ENCODE measurements at regions not wholly inside any gene's neighbourhood (a gene's known extent, or its start where the extent isn't known, plus 50 kb on each side); places are given as distances from the start of the nearest gene placed in this dataset.

GRCh38 chr19:5247957-5248705, 92.5 kb downstream of the PTPRS start:
- no peaks in the 10 kb centered on the region for H3K27me3 ChIP-seq (ENCODE audit: control insufficient read depth in 3 of 3, insufficient read depth in 3 of 3, low read depth in 1 of 3, low read length in 3 of 3)
- no peak overlapping the region for H2AK5ac ChIP-seq (ENCODE audit: low read depth, low read length)
- no peak overlapping the region for H3K9ac ChIP-seq (ENCODE audit: low read depth, low read length, poor library complexity)
- peaks cover 13% of the 10 kb centered on the region for H3K79me1 ChIP-seq (ENCODE audit: low read depth, low read length)
- no peak overlapping the region for H2BK5ac ChIP-seq (ENCODE audit: low read length)
- H2AFZ ChIP-seq (ENCODE audit: low read length): no peak overlapping the region
- peaks cover 4 to 8% of the 10 kb centered on the region in 2 donors for H3K9me3 ChIP-seq (replicated peaks in 1 of 2; ENCODE audit: control insufficient read depth in 2 of 2, insufficient read depth in 1 of 2, low read depth in 1 of 2, low read length in 2 of 2)
- H3K14ac ChIP-seq (ENCODE audit: low read length): no peak overlapping the region
- no peak overlapping the region for H3K4me3 ChIP-seq (ENCODE audit: low read length in 2 of 2)
- H3K4me2 ChIP-seq (ENCODE audit: insufficient read depth, low read length, poor library complexity, severe bottlenecking): no peak overlapping the region
- DNase-seq (ENCODE audit: low spot score): no peak
- H3K18ac ChIP-seq (ENCODE audit: low read length): no peak overlapping the region
- WGBS, 2 donors (ENCODE audit: extremely low coverage in 2 of 2, insufficient read length in 2 of 2, insufficient replicate concordance in 1 of 2): no CpG with 5 or more reads among the region's 25 CpGs
- no peak overlapping the region for H4K8ac ChIP-seq (ENCODE audit: low read depth, low read length)
- H3K23ac ChIP-seq (ENCODE audit: low read depth, low read length, poor library complexity): no peak overlapping the region
- peaks cover 31 to 71% of the 10 kb centered on the region in 2 donors for H3K36me3 ChIP-seq (replicated peaks in 1 of 2; ENCODE audit: control insufficient read depth in 2 of 2, insufficient read depth in 2 of 2, low read length in 2 of 2)
- no peak overlapping the region for H4K91ac ChIP-seq (ENCODE audit: low read depth, low read length, poor library complexity)
- no peak overlapping the region for H3K4ac ChIP-seq (ENCODE audit: low read length)
- no peak overlapping the region for H2BK120ac ChIP-seq (ENCODE audit: low read depth, low read length)
- H3K27ac ChIP-seq (replicated peaks; ENCODE audit: low read length): no peak overlapping the region
- peaks cover 5 to 19% of the 10 kb centered on the region in 2 donors for H3K4me1 ChIP-seq (ENCODE audit: control insufficient read depth in 2 of 2, insufficient read depth in 1 of 2, low read depth in 1 of 2, low read length in 2 of 2)
- H2BK12ac ChIP-seq (ENCODE audit: low read length): no peak overlapping the region
- H2BK15ac ChIP-seq (ENCODE audit: low read length): no peak overlapping the region

- Histone ChIP-seq H3K4me3 (ENCODE audit: low read length in 2 of 2) (no peak overlapping the region), H3K79me1 (ENCODE audit: low read depth, low read length) (peaks cover 10% of the 10 kb centered on the region), H2BK5ac (ENCODE audit: low read length) (no peak overlapping the region), H3K36me3 (replicated peaks in 1 of 2; ENCODE audit: control insufficient read depth in 2 of 2, insufficient read depth in 2 of 2, low read length in 2 of 2) (peaks cover 40 to 74% of the 10 kb centered on the region in 2 donors), H3K4me1 (ENCODE audit: control insufficient read depth in 2 of 2, insufficient read depth in 1 of 2, low read depth in 1 of 2, low read length in 2 of 2) (peaks cover 4 to 19% of the 10 kb centered on the region in 2 donors), H3K23ac (ENCODE audit: low read depth, low read length, poor library complexity) (no peak overlapping the region), H3K4ac (ENCODE audit: low read length) (no peak overlapping the region), H3K9ac (ENCODE audit: low read depth, low read length, poor library complexity) (no peak overlapping the region), H2AFZ (ENCODE audit: low read length) (no peak overlapping the region), H3K14ac (ENCODE audit: low read length) (no peak overlapping the region), H3K9me3 (replicated peaks in 1 of 2; ENCODE audit: control insufficient read depth in 2 of 2, insufficient read depth in 1 of 2, low read depth in 1 of 2, low read length in 2 of 2) (peaks cover 4 to 8% of the 10 kb centered on the region in 2 donors), H4K8ac (ENCODE audit: low read depth, low read length) (no peak overlapping the region), H2AK5ac (ENCODE audit: low read depth, low read length) (no peak overlapping the region), H2BK15ac (ENCODE audit: low read length) (no peak overlapping the region), H3K4me2 (ENCODE audit: insufficient read depth, low read length, poor library complexity, severe bottlenecking) (no peak overlapping the region), H3K27me3 (ENCODE audit: control insufficient read depth in 3 of 3, insufficient read depth in 3 of 3, low read depth in 1 of 3, low read length in 3 of 3) (no peaks in the 10 kb centered on the region), H4K91ac (ENCODE audit: low read depth, low read length, poor library complexity) (no peak overlapping the region), H3K27ac (replicated peaks; ENCODE audit: low read length) (no peak overlapping the region), H2BK12ac (ENCODE audit: low read length) (no peak overlapping the region), H3K18ac (ENCODE audit: low read length) (no peak overlapping the region), H2BK120ac (ENCODE audit: low read depth, low read length) (no peak overlapping the region)
- no peak for DNase-seq (ENCODE audit: low spot score)
- WGBS, 2 donors (ENCODE audit: extremely low coverage in 2 of 2, insufficient read length in 2 of 2, insufficient replicate concordance in 1 of 2): no CpG with 5 or more reads among the region's 10 CpGs
These were observed 94.0 kb downstream of the PTPRS start for GRCh38 chr19:5246554-5247155.

GRCh38 chr19:5245631-5246553, 94.7 kb downstream of the PTPRS start:
- H2BK15ac ChIP-seq (ENCODE audit: low read length): no peak overlapping the region
- no peak overlapping the region for H2BK5ac ChIP-seq (ENCODE audit: low read length)
- no peak overlapping the region for H3K27ac ChIP-seq (replicated peaks; ENCODE audit: low read length)
- H2AFZ ChIP-seq (ENCODE audit: low read length): no peak overlapping the region
- no peaks in the 10 kb centered on the region for H3K27me3 ChIP-seq (ENCODE audit: control insufficient read depth in 3 of 3, insufficient read depth in 3 of 3, low read depth in 1 of 3, low read length in 3 of 3)
- H2BK120ac ChIP-seq (ENCODE audit: low read depth, low read length): no peak overlapping the region
- no peak overlapping the region for H3K4me2 ChIP-seq (ENCODE audit: insufficient read depth, low read length, poor library complexity, severe bottlenecking)
- no peak for DNase-seq (ENCODE audit: low spot score)
- H3K23ac ChIP-seq (ENCODE audit: low read depth, low read length, poor library complexity): peak overlapping the region; percentile 98
- peak overlapping the region; percentile 59 for H3K18ac ChIP-seq (ENCODE audit: low read length)
- H2AK5ac ChIP-seq (ENCODE audit: low read depth, low read length): peak overlapping the region; percentile 35
- peaks cover 10% of the 10 kb centered on the region for H3K79me1 ChIP-seq (ENCODE audit: low read depth, low read length)
- no peak overlapping the region for H3K9ac ChIP-seq (ENCODE audit: low read depth, low read length, poor library complexity)
- no peak overlapping the region for H3K14ac ChIP-seq (ENCODE audit: low read length)
- peaks cover 4 to 8% of the 10 kb centered on the region in 2 donors for H3K9me3 ChIP-seq (replicated peaks in 1 of 2; ENCODE audit: control insufficient read depth in 2 of 2, insufficient read depth in 1 of 2, low read depth in 1 of 2, low read length in 2 of 2)
- H3K36me3 ChIP-seq (replicated peaks in 1 of 2; ENCODE audit: control insufficient read depth in 2 of 2, insufficient read depth in 2 of 2, low read length in 2 of 2): peaks cover 46 to 76% of the 10 kb centered on the region in 2 donors
- peak overlapping the region; percentile 24 for H4K91ac ChIP-seq (ENCODE audit: low read depth, low read length, poor library complexity)
- peaks cover 3 to 19% of the 10 kb centered on the region in 2 donors for H3K4me1 ChIP-seq (ENCODE audit: control insufficient read depth in 2 of 2, insufficient read depth in 1 of 2, low read depth in 1 of 2, low read length in 2 of 2)
- no CpG with 5 or more reads among the region's 38 CpGs for WGBS, 2 donors (ENCODE audit: extremely low coverage in 2 of 2, insufficient read length in 2 of 2, insufficient replicate concordance in 1 of 2)
- no peak overlapping the region for H3K4me3 ChIP-seq (ENCODE audit: low read length in 2 of 2)
- no peak overlapping the region for H4K8ac ChIP-seq (ENCODE audit: low read depth, low read length)
- no peak overlapping the region for H3K4ac ChIP-seq (ENCODE audit: low read length)
- peak overlapping the region; percentile 73 for H2BK12ac ChIP-seq (ENCODE audit: low read length)

Data from neuronal stem cell (in vitro differentiated cells).